A549 (cell line): ENCODE measurements at regions not wholly inside any gene's neighbourhood (a gene's known extent, or its start where the extent isn't known, plus 50 kb on each side); places are given as distances from the start of the nearest gene placed in this dataset.

Experiments used
- ATAC-seq, 2 experiments: fragments of 200-7000 bp in 1 of 2; fragments of >200 bp in 1 of 2; cut with Nextera tagmentation in 1 of 2; cut with Tn5 transposase in 1 of 2; 3 replicates each; pipeline versions ENCODE4 v1.8.0 to v1.9.1; 2018 to 2020; ENCODE audit warnings: mild to moderate bottlenecking in 1 of 2, moderate library complexity in 1 of 2
- CTCF ChIA-PET: fragments of 300-600 bp; sonication (Branson Sonifier 250); formaldehyde crosslinking; extraction: SDS; loops from one replicate; lab custom pipeline; 2021; ENCODE audit warnings: antibody characterized with exemption, inconsistent platforms; lab: Yijun Ruan, JAX
- POLR2A ChIA-PET: fragments of 350-600 bp; formaldehyde crosslinking; extraction: SDS; loops from one replicate; lab custom pipeline; 2021; ENCODE audit warnings: antibody characterized with exemption, inconsistent platforms; lab: Yijun Ruan, JAX
- DNase-seq, 2 experiments: peaks; one replicate each; pipeline versions ENCODE4 v3.0.0 to v3.0.0-alpha.2; 2011 to 2016; ENCODE audit warnings: low read depth in 1 of 2, low spot score in 1 of 2
- FAIRE-seq: peaks from 2 replicates; lab custom pipeline; 2011; peaks lifted over from hg19 to GRCh38; lab: Jason Lieb, UNC
- H3K27ac ChIP-seq, 2 experiments: fragments of >200 bp; sonication (Bioruptor Twin); formaldehyde crosslinking; 3 replicates each; pipeline ENCODE4 v1.5.1; 2016 to 2017
- H3K4me1 ChIP-seq: fragments of >200 bp; sonication (Bioruptor Twin); formaldehyde crosslinking; 3 replicates; pipeline ENCODE4 v1.6.1; 2016
- H3K4me2 ChIP-seq: fragments of >200 bp; sonication (Bioruptor Twin); formaldehyde crosslinking; 3 replicates; pipeline ENCODE4 v1.6.1; 2016
- H3K4me3 ChIP-seq: fragments of >200 bp; sonication (Bioruptor Twin); formaldehyde crosslinking; 3 replicates; pipeline ENCODE4 v1.5.1; 2016
- H3K9me3 ChIP-seq: fragments of >200 bp; sonication (Bioruptor Twin); formaldehyde crosslinking; 3 replicates; pipeline ENCODE4 v1.6.1; 2016
- CHD2 ChIP-seq: fragments of 150-350 bp; IDR thresholded peaks from 2 replicates; pipeline ENCODE4 v1.6.1; 2014; ENCODE audit warnings: low read length; ENCODE audit not compliant: partially characterized antibody
- EHF ChIP-seq: fragments of 250-450 bp; sonication (Bioruptor Pico); IDR thresholded peaks from 2 replicates; pipeline ENCODE4 v1.5.0; 2020; ENCODE audit warnings: mild to moderate bottlenecking
- EHMT2 ChIP-seq: fragments of 200-600 bp; sonication (generic); IDR thresholded peaks from 2 replicates; pipeline ENCODE4 v1.6.1; 2016; ENCODE audit warnings: antibody characterized with exemption, low read depth, mild to moderate bottlenecking, moderate library complexity
- EP300 ChIP-seq, 2 experiments: fragments of >200 bp; sonication (Bioruptor Twin); formaldehyde crosslinking; IDR thresholded peaks; 2 replicates in 1 of 2; 3 replicates in 1 of 2; pipeline ENCODE4 v1.6.1; 2016 to 2017
- HDAC2 ChIP-seq: fragments of 200-600 bp; sonication (generic); IDR thresholded peaks from 2 replicates; pipeline ENCODE4 v1.6.1; 2016
- KDM1A ChIP-seq: fragments of 200-600 bp; sonication (generic); IDR thresholded peaks from 2 replicates; pipeline ENCODE4 v1.6.1; 2016; ENCODE audit warnings: low read depth, mild to moderate bottlenecking
- MAZ ChIP-seq: fragments of 150-350 bp; IDR thresholded peaks from 2 replicates; pipeline ENCODE4 v1.6.1; 2014; ENCODE audit warnings: antibody characterized with exemption, low read depth, low read length, borderline replicate concordance
- NPAS2 ChIP-seq: fragments of 250-450 bp; sonication (Bioruptor Pico); IDR thresholded peaks from 2 replicates; pipeline ENCODE4 v1.8.0; 2022; ENCODE audit warnings: mild to moderate bottlenecking, moderate library complexity, borderline replicate concordance
- RAD21 ChIP-seq, 2 experiments: fragments of >200 bp in 1 of 2; sonication (Bioruptor Twin) in 1 of 2; formaldehyde crosslinking in 1 of 2; IDR thresholded peaks in 1 of 2; conservative IDR thresholded peaks in 1 of 2; 2 replicates in 1 of 2; 3 replicates in 1 of 2; pipeline ENCODE4 v1.6.1; 2012 to 2018; ENCODE audit warnings: inconsistent platforms in 1 of 2
- REST ChIP-seq: fragments of 200-600 bp; sonication (generic); IDR thresholded peaks from 2 replicates; pipeline ENCODE4 v1.6.1; 2016; ENCODE audit warnings: antibody characterized with exemption, mild to moderate bottlenecking, moderate library complexity
- SMC3 ChIP-seq: fragments of >200 bp; sonication (Bioruptor Twin); formaldehyde crosslinking; IDR thresholded peaks from 3 replicates; pipeline ENCODE4 v1.6.1; 2018; ENCODE audit warnings: inconsistent platforms
- ZNF302 ChIP-seq: fragments of 250-450 bp; sonication (Bioruptor Pico); IDR thresholded peaks from 2 replicates; pipeline ENCODE4 v1.9.0; 2021; ENCODE audit warnings: inconsistent platforms, mild to moderate bottlenecking, moderate library complexity
- WGBS: methylation state at CpG from one replicate; pipeline ENCODE4 v1.1.6; 2017; ENCODE audit errors: missing lambda C conversion rate; 5-methylcytosine and 5-hydroxymethylcytosine counted together
- TF ChIP-seq, protein P1 (sequence below): fragments of >200 bp; sonication (Bioruptor Twin); formaldehyde crosslinking; IDR thresholded peaks from 2 replicates; pipeline ENCODE4 v1.6.1; 2016
- TF ChIP-seq, protein P2 (sequence below): IDR thresholded peaks from 2 replicates; pipeline ENCODE4 v1.6.1; 2012

DNA sequence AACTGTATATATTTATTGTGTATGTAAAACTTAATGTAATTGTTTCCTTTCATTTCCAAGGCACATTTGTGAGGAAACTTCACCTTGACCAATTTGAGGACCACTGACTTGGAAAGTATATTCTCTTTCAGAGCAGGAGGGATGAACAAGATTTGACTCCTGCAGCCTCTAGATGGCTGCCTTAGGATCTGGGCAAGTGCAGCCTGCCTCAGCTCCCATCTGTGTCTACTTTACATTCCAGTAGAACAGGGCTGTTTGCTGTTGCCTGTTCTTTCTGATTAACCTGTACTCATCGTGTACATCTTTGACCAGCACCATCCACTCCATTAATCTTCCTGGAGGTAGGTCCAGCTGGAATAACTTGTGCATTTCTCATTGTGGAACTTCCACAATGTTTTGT is 312.8 kb downstream of the HLX start:
- no peak overlapping the region for H3K4me3 ChIP-seq
- H3K4me2 ChIP-seq = no peak overlapping the region
- no peak for TF ChIP-seq EHMT2
- no peak for TF ChIP-seq ZNF302 (CRISPR knock-in tag)
- TF ChIP-seq KDM1A = no peak
- no peak for TF ChIP-seq CHD2
- TF ChIP-seq NPAS2 (CRISPR knock-in tag) = no peak
- no peak for TF ChIP-seq EHF
- ATAC-seq (no peak), FAIRE-seq (no peak), DNase-seq (no peak)
- ChIA-PET CTCF (interaction anchor here (0.9 to 1.7 kb wide), 2 partner anchors 12 to 104 kb away, joined by 3 to 5 read pairs; no protein-coding TSS in a partner anchor), POLR2A (no interaction called here)
- no peaks in the 10 kb centered on the region for H3K4me1 ChIP-seq
- 63% methylated on average over 1 of the region's 1 CpG for WGBS
- no peaks in the 10 kb centered on the region for H3K9me3 ChIP-seq
- no peak overlapping the region for H3K27ac ChIP-seq

DNA sequence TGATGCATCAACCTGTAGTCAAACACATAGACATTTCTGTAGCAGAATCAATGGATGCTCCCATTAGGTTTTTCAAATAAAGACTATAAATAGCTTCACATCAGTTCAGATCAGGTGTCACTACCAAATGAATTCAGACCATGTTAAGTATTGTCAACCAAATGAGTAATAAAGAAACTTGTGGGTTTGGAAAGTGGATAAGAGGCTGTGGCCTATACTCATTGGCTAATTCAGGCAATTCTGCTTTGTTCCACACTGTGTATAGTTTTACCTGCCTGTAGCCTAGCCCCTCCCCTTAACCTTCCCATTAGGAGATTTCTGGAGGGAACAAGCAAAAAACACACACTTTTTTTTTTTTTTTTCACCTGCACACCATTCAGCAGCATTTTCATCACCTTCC is 321.2 kb downstream of the HLX start:
- POLR2A ChIA-PET = no interaction called here
- H3K4me1 ChIP-seq = peaks cover 13% of the 10 kb centered on the region; the same call in 1 of the 3 replicates
- TF ChIP-seq EP300 (IDR thresholded peaks at IDR 0.05) = no peak
- TF ChIP-seq MAZ = no peak
- TF ChIP-seq, protein P1, sequence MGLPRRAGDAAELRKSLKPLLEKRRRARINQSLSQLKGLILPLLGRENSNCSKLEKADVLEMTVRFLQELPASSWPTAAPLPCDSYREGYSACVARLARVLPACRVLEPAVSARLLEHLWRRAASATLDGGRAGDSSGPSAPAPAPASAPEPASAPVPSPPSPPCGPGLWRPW = no peak
- TF ChIP-seq SMC3 = no peak
- TF ChIP-seq RAD21 (conservative IDR thresholded peaks at IDR 0.05 in 1 of 2, IDR thresholded peaks at IDR 0.05 in 1 of 2) = no peak
- H3K27ac ChIP-seq = no peak overlapping the region
- FAIRE-seq (no peak), ATAC-seq (no peak), DNase-seq (no peak)
- H3K4me3 ChIP-seq = no peak overlapping the region
- 0 out of 3 replicates have a peak, but pooled peaks cover 4% of the 10 kb centered on the region for H3K9me3 ChIP-seq
- H3K4me2 ChIP-seq = no peak overlapping the region
- CTCF ChIA-PET = interaction anchor here (0.7 to 1.7 kb wide), 3 partner anchors 390 to 797 kb away, joined by 3 to 6 read pairs (median 3); no protein-coding TSS in a partner anchor

GRCh38 chr1:221201773-221202172 is 322.5 kb downstream of the HLX start:
- CTCF ChIA-PET = interaction anchor here (1.2 to 4.2 kb wide), 9 partner anchors 13 to 395 kb away, joined by 3 to 47 read pairs (median 7); partner anchors contain the start of gene HLX

More at GRCh38 chr1:221201773-221202172, 322.5 kb downstream of the HLX start:
- Histone ChIP-seq H3K4me3 (no peak overlapping the region), H3K27ac (no peak overlapping the region), H3K9me3 (0 out of 3 replicates have a peak, but pooled peaks cover 4% of the 10 kb centered on the region), H3K4me2 (no peak overlapping the region), H3K4me1 (peaks cover 13% of the 10 kb centered on the region; the same call in 1 of the 3 replicates)
- POLR2A ChIA-PET = no interaction called here
- DNase-seq (no peak), ATAC-seq (no peak), FAIRE-seq (no peak)
- TF ChIP-seq, protein P2, sequence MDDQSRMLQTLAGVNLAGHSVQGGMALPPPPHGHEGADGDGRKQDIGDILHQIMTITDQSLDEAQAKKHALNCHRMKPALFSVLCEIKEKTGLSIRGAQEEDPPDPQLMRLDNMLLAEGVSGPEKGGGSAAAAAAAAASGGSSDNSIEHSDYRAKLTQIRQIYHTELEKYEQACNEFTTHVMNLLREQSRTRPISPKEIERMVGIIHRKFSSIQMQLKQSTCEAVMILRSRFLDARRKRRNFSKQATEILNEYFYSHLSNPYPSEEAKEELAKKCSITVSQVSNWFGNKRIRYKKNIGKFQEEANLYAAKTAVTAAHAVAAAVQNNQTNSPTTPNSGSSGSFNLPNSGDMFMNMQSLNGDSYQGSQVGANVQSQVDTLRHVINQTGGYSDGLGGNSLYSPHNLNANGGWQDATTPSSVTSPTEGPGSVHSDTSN = no peak
- TF ChIP-seq REST = no peak
- TF ChIP-seq HDAC2 = no peak
- TF ChIP-seq, all 56 proteins: peak for 0
